A549 (cell line): ENCODE measurements at regions not wholly inside any gene's neighbourhood (a gene's known extent, or its start where the extent isn't known, plus 50 kb on each side); places are given as distances from the start of the nearest gene placed in this dataset.

Source experiments
- CHD4 ChIP-seq: fragments of 200-600 bp; sonication (generic); IDR thresholded peaks from 2 replicates; pipeline ENCODE4 v1.6.1; 2016; ENCODE audit warnings: antibody characterized with exemption, mild to moderate bottlenecking, borderline replicate concordance
- EP300 ChIP-seq, 2 experiments: fragments of >200 bp; sonication (Bioruptor Twin); formaldehyde crosslinking; IDR thresholded peaks; 2 replicates in 1 of 2; 3 replicates in 1 of 2; pipeline ENCODE4 v1.6.1; 2016 to 2017
- GATA3 ChIP-seq: IDR thresholded peaks from 2 replicates; pipeline ENCODE4 v1.6.1; 2012; ENCODE audit warnings: borderline replicate concordance
- HDAC2 ChIP-seq: fragments of 200-600 bp; sonication (generic); IDR thresholded peaks from 2 replicates; pipeline ENCODE4 v1.6.1; 2016
- JUNB ChIP-seq: fragments of >200 bp; sonication (Bioruptor Twin); formaldehyde crosslinking; IDR thresholded peaks from 2 replicates; pipeline ENCODE4 v1.6.1; 2016
- KDM1A ChIP-seq: fragments of 200-600 bp; sonication (generic); IDR thresholded peaks from 2 replicates; pipeline ENCODE4 v1.6.1; 2016; ENCODE audit warnings: low read depth, mild to moderate bottlenecking
- NPAS2 ChIP-seq: fragments of 250-450 bp; sonication (Bioruptor Pico); IDR thresholded peaks from 2 replicates; pipeline ENCODE4 v1.8.0; 2022; ENCODE audit warnings: mild to moderate bottlenecking, moderate library complexity, borderline replicate concordance
- POLR2A ChIP-seq: IDR thresholded peaks from 2 replicates; pipeline ENCODE4 v1.6.1; 2012; ENCODE audit warnings: mild to moderate bottlenecking, low read length
- RFX5 ChIP-seq: fragments of 450-650 bp; IDR thresholded peaks from 2 replicates; pipeline ENCODE4 v1.7.1; 2014; ENCODE audit warnings: antibody characterized with exemption, mild to moderate bottlenecking, moderate library complexity
- RNF2 ChIP-seq: fragments of 200-600 bp; sonication (generic); IDR thresholded peaks from 2 replicates; pipeline ENCODE4 v1.6.1; 2016; ENCODE audit warnings: low read depth, mild to moderate bottlenecking, antibody characterized with exemption, moderate library complexity, borderline replicate concordance
- SMC3 ChIP-seq: fragments of >200 bp; sonication (Bioruptor Twin); formaldehyde crosslinking; IDR thresholded peaks from 3 replicates; pipeline ENCODE4 v1.6.1; 2018; ENCODE audit warnings: inconsistent platforms
- TFCP2L1 ChIP-seq: fragments of 250-450 bp; sonication (Bioruptor Pico); IDR thresholded peaks from 2 replicates; pipeline ENCODE4 v1.5.0; 2021; ENCODE audit warnings: mild to moderate bottlenecking
- TF ChIP-seq, protein P1 (sequence below): fragments of >200 bp; sonication (Bioruptor Twin); formaldehyde crosslinking; IDR thresholded peaks from 3 replicates; pipeline ENCODE4 v1.5.1; 2016
- TF ChIP-seq, protein P2 (sequence below): fragments of 200-600 bp; sonication (generic); IDR thresholded peaks from 2 replicates; pipeline ENCODE4 v1.6.1; 2016; ENCODE audit warnings: antibody characterized with exemption, mild to moderate bottlenecking, moderate library complexity

DNA sequence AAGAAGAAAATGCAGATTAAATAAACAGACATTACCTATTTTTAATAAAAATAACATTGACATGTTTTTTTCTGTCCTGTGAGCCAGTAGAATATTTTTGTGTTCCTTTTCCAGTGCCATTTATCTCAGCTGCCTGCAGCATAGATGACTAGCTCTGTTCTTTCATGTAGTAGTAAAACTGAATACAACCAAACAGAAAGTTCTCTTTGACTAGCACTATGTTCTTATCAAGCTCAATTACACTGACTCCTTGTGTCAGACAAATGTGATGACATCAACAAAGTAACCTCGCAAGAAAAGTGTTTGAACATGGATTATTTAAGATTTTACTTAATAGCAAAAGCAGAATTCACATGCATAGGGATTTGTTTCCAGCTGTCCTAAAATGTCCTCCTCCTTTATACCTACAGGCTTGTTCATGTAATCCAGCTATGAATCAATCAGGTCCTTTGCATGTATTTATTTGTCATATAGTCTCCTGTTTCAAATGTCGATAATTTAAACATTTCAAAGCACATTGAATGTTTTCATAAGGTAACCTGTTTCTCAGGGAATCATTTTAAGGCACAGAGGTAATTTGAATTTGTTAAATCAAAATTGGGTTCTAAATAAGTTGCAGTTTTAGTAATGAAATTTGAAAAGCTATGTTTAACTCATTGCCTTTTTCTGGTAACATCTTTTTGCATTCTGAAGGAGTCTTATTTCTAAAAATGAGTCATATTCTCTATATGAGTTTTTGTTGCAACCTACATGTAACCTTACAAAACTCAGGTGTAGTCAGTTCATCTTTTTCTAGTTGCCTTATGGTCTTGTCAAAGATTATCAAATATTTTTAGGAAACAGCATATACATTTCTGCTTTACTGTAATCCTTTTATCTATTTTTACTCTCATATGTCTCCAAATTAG is 215.3 kb upstream of the GULP1 start:
- TF ChIP-seq, protein P1, sequence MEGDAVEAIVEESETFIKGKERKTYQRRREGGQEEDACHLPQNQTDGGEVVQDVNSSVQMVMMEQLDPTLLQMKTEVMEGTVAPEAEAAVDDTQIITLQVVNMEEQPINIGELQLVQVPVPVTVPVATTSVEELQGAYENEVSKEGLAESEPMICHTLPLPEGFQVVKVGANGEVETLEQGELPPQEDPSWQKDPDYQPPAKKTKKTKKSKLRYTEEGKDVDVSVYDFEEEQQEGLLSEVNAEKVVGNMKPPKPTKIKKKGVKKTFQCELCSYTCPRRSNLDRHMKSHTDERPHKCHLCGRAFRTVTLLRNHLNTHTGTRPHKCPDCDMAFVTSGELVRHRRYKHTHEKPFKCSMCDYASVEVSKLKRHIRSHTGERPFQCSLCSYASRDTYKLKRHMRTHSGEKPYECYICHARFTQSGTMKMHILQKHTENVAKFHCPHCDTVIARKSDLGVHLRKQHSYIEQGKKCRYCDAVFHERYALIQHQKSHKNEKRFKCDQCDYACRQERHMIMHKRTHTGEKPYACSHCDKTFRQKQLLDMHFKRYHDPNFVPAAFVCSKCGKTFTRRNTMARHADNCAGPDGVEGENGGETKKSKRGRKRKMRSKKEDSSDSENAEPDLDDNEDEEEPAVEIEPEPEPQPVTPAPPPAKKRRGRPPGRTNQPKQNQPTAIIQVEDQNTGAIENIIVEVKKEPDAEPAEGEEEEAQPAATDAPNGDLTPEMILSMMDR = no peak
- TF ChIP-seq POLR2A = no peak
- TF ChIP-seq RFX5 = no peak
- TF ChIP-seq EP300 (IDR thresholded peaks at IDR 0.05) = no peak
- no peak for TF ChIP-seq CHD4
- TF ChIP-seq KDM1A = no peak
- TF ChIP-seq TFCP2L1 = no peak
- no peak for TF ChIP-seq HDAC2
- TF ChIP-seq, protein P2, sequence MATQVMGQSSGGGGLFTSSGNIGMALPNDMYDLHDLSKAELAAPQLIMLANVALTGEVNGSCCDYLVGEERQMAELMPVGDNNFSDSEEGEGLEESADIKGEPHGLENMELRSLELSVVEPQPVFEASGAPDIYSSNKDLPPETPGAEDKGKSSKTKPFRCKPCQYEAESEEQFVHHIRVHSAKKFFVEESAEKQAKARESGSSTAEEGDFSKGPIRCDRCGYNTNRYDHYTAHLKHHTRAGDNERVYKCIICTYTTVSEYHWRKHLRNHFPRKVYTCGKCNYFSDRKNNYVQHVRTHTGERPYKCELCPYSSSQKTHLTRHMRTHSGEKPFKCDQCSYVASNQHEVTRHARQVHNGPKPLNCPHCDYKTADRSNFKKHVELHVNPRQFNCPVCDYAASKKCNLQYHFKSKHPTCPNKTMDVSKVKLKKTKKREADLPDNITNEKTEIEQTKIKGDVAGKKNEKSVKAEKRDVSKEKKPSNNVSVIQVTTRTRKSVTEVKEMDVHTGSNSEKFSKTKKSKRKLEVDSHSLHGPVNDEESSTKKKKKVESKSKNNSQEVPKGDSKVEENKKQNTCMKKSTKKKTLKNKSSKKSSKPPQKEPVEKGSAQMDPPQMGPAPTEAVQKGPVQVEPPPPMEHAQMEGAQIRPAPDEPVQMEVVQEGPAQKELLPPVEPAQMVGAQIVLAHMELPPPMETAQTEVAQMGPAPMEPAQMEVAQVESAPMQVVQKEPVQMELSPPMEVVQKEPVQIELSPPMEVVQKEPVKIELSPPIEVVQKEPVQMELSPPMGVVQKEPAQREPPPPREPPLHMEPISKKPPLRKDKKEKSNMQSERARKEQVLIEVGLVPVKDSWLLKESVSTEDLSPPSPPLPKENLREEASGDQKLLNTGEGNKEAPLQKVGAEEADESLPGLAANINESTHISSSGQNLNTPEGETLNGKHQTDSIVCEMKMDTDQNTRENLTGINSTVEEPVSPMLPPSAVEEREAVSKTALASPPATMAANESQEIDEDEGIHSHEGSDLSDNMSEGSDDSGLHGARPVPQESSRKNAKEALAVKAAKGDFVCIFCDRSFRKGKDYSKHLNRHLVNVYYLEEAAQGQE = no peak
- TF ChIP-seq NPAS2 (CRISPR knock-in tag) = no peak
- no peak for TF ChIP-seq SMC3
- TF ChIP-seq JUNB = no peak
- no peak for TF ChIP-seq RNF2
- no peak for TF ChIP-seq GATA3
